Esophagus muscularis mucosa (tissue), 4 donors: ENCODE measurements at regions not wholly inside any gene's neighbourhood (a gene's known extent, or its start where the extent isn't known, plus 50 kb on each side); places are given as distances from the start of the nearest gene placed in this dataset.

Source experiments
- DNase-seq: peaks from one replicate; pipeline ENCODE4 v3.0.0-alpha.2; 2017; ENCODE audit errors: extremely low spot score
- H3K27ac ChIP-seq, 4 donors: fragments of 200-600 bp; sonication (generic); replicated peaks in 1 of 4; 1 replicate in 3 of 4; 2 replicates in 1 of 4; pipeline ENCODE4 v1.5.1; 2016 to 2019; ENCODE audit warnings: mild to moderate bottlenecking in 1 of 4
- H3K27me3 ChIP-seq, 4 donors: fragments of 200-600 bp; sonication (generic); one replicate each; pipeline versions ENCODE4 v1.5.1 to v1.6.0; 2016 to 2019
- H3K36me3 ChIP-seq, 4 donors: fragments of 200-600 bp; sonication (generic); one replicate each; pipeline ENCODE4 v1.5.1; 2016 to 2019
- H3K4me1 ChIP-seq, 4 donors: fragments of 200-600 bp; sonication (generic); one replicate each; pipeline ENCODE4 v1.5.1; 2016 to 2019
- H3K4me3 ChIP-seq, 4 donors: fragments of 200-600 bp; sonication (generic); 1 replicate in 2 of 4; 2 replicates in 2 of 4; pipeline ENCODE4 v1.5.1; 2016 to 2019; ENCODE audit warnings: mild to moderate bottlenecking in 4 of 4, moderate library complexity in 1 of 4
- H3K9me3 ChIP-seq, 4 donors: fragments of 200-600 bp; sonication (generic); 1 replicate in 3 of 4; 2 replicates in 1 of 4; pipeline ENCODE4 v1.5.1; 2016 to 2019
- EP300 ChIP-seq: sonication (generic); formaldehyde crosslinking; IDR thresholded peaks from one replicate; pipeline ENCODE4 v1.6.1; 2017; ENCODE audit warnings: antibody characterized with exemption
- POLR2A ChIP-seq: fragments of 450-650 bp; IDR thresholded peaks from one replicate; pipeline ENCODE4 v1.6.1; 2017; ENCODE audit warnings: antibody characterized with exemption, moderate library complexity, mild to moderate bottlenecking, low read depth
- POLR2AphosphoS5 ChIP-seq, 2 donors: sonication (generic); formaldehyde crosslinking; IDR thresholded peaks; one replicate each; pipeline ENCODE4 v1.6.1; 2017; ENCODE audit warnings: antibody characterized with exemption in 2 of 2
- WGBS: methylation state at CpG from one replicate; pipeline ENCODE4 v1.1.5; 2018; 5-methylcytosine and 5-hydroxymethylcytosine counted together
- intact Hi-C: fragments of 100-400 bp; cut with DNase I; formaldehyde crosslinking; loops from one replicate; pipeline ENCODE4 v1.15.1; 2023
- TF ChIP-seq, protein P1 (sequence below), 3 experiments: fragments of 200-600 bp in 2 of 3; fragments of 450-650 bp in 1 of 3; sonication (generic) in 2 of 3; IDR thresholded peaks; one replicate each; pipeline ENCODE4 v1.5.1; 2017 to 2019; ENCODE audit warnings: antibody characterized with exemption in 3 of 3, mild to moderate bottlenecking in 2 of 3, moderate library complexity in 1 of 3

DNA sequence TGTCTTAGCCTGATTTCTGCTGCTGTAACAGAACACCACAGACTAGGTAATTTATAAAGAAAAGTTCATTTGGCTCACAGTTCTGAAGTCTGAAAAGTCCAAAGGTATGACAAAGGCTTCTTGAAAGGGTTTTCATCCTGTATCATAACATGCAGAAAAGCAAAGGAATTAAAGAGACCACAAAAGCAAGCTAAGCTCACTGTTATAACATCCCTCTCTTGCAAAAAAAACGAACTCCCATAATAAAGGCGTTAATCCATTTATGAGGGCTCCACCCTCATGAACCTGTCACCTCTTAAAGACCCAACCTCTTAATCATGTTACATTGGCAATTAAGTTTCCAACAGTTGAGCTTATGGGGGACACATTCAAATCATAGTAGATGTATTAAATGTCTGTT lies 197.9 kb downstream of the PLOD2 start:
- H3K27me3 ChIP-seq, result no peaks in the 10 kb centered on the region
- TF ChIP-seq POLR2A (no peak), POLR2AphosphoS5 (IDR thresholded peaks at IDR 0.05) (no peak), EP300 (no peak)
- TF ChIP-seq, protein P1, sequence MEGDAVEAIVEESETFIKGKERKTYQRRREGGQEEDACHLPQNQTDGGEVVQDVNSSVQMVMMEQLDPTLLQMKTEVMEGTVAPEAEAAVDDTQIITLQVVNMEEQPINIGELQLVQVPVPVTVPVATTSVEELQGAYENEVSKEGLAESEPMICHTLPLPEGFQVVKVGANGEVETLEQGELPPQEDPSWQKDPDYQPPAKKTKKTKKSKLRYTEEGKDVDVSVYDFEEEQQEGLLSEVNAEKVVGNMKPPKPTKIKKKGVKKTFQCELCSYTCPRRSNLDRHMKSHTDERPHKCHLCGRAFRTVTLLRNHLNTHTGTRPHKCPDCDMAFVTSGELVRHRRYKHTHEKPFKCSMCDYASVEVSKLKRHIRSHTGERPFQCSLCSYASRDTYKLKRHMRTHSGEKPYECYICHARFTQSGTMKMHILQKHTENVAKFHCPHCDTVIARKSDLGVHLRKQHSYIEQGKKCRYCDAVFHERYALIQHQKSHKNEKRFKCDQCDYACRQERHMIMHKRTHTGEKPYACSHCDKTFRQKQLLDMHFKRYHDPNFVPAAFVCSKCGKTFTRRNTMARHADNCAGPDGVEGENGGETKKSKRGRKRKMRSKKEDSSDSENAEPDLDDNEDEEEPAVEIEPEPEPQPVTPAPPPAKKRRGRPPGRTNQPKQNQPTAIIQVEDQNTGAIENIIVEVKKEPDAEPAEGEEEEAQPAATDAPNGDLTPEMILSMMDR (IDR thresholded peaks at IDR 0.05), result no peak
- no peaks in the 10 kb centered on the region for H3K36me3 ChIP-seq
- intact Hi-C loops, result no loop called here
- no peaks in the 10 kb centered on the region for H3K4me1 ChIP-seq
- DNase-seq, result no peak
- no peak overlapping the region for H3K4me3 ChIP-seq
- no peaks in the 10 kb centered on the region for H3K9me3 ChIP-seq
- 93% methylated on average over 2 of the region's 2 CpGs for WGBS
- H3K27ac ChIP-seq, result no peak overlapping the region

DNA sequence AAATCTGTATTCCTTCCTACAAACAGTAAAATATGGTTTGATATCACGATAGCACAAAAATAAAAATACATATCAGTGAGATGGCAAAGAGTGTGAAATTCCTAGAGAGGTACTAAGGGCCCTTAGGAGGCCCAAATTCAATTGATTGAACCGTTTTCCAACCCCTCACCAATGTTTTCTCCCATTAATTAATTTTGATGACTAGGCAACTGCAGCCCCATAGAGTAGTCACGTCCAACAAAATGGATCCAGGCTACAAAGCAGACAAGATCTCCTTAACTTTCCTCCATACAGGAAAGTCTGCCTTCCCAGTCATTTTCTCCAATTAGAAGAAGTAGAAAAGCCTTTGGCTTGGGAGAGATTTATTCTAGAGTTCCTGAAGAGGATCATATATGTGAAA lies 193.9 kb downstream of the PLOD2 start:
- 83% methylated on average over 3 of the region's 3 CpGs for WGBS
- Histone ChIP-seq H3K27ac (no peak overlapping the region), H3K4me1 (peaks cover 0 to 10% (median 2%) of the 10 kb centered on the region in 4 donors), H3K27me3 (no peaks in the 10 kb centered on the region), H3K36me3 (no peaks in the 10 kb centered on the region), H3K4me3 (no peak overlapping the region), H3K9me3 (no peaks in the 10 kb centered on the region)
- intact Hi-C loops, result no loop called here
- DNase-seq, result no peak
- TF ChIP-seq EP300, result no peak
- TF ChIP-seq POLR2A, result no peak
- TF ChIP-seq POLR2AphosphoS5 (IDR thresholded peaks at IDR 0.05), result no peak
- TF ChIP-seq, protein P1 (IDR thresholded peaks at IDR 0.05), result no peak

DNA sequence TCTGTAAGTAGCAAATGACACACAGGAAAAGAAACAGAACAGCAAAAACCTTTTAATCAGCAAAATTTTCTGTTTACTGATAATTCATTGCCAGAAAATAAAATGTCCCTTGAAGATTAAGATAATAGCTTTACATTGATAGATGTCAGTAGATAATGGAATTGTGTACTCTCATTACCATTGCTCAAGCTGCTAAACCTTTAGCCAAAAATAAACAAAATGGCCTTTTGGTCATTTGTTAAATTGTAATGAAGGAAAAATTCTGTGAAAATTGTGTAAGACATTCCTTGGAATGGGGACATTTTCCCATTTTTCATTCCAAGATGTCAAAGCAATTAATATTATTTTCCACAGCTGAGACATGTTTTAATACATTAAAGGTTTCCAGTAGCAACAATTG lies 189.8 kb downstream of the PLOD2 start:
- Histone ChIP-seq H3K9me3 (no peaks in the 10 kb centered on the region), H3K4me1 (peaks cover 0 to 10% (median 2%) of the 10 kb centered on the region in 4 donors), H3K4me3 (no peak overlapping the region), H3K36me3 (no peaks in the 10 kb centered on the region), H3K27me3 (no peaks in the 10 kb centered on the region), H3K27ac (no peak overlapping the region)
- DNase-seq, result no peak
- intact Hi-C loops, result no loop called here
- no peak for TF ChIP-seq POLR2A
- TF ChIP-seq POLR2AphosphoS5 (IDR thresholded peaks at IDR 0.05), result no peak
- TF ChIP-seq, protein P1 (IDR thresholded peaks at IDR 0.05), result no peak
- no peak for TF ChIP-seq EP300

DNA sequence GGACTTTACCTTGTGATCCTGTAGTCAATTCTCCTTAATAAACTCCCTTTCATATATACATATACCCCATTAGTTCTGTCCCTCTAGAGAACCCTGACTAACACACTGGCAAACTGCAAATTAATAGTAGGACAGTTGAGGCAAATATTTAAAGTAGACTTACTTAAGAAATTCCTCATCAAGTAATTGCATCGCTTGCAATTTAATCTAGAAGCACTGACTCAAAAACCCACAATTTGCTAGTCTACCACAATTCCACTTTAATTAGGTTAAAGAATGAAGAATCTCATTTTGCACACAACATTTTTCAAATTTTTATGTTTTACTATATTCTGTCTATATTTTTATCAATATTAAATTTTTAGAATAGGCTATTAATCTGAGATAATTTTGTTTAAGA lies 188.1 kb downstream of the PLOD2 start:
- H3K27me3 ChIP-seq, result no peaks in the 10 kb centered on the region
- H3K4me1 ChIP-seq, result peaks cover 0 to 10% (median 2%) of the 10 kb centered on the region in 4 donors
- intact Hi-C loops, result no loop called here
- WGBS, result 89% methylated on average over 1 of the region's 1 CpG
- H3K9me3 ChIP-seq, result no peaks in the 10 kb centered on the region
- H3K27ac ChIP-seq, result no peak overlapping the region
- no peaks in the 10 kb centered on the region for H3K36me3 ChIP-seq
- TF ChIP-seq POLR2A (no peak), EP300 (no peak), POLR2AphosphoS5 (IDR thresholded peaks at IDR 0.05) (no peak)
- TF ChIP-seq, protein P1 (IDR thresholded peaks at IDR 0.05), result no peak
- DNase-seq, result no peak
- H3K4me3 ChIP-seq, result no peak overlapping the region

DNA sequence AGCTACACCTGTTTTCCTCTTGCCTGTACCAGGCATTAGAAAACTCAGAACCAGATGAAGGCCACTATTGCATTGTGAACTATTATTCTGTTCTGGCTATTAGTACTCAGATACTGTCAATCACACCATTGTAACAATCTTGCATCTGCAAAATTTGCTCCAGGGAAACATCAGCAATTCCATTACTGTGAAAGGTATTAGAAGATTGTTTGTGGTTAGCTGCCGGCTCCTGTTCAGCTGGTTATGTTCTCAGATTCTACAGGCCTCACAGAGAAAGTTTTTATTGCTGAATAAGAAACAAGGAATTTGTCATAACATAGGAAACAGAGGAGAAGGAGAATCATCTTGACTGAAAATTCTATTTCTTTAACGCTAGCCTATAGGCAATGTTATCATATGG lies 179.9 kb downstream of the PLOD2 start:
- Histone ChIP-seq H3K36me3 (no peaks in the 10 kb centered on the region), H3K4me3 (no peak overlapping the region), H3K4me1 (no peaks in the 10 kb centered on the region), H3K27me3 (no peaks in the 10 kb centered on the region), H3K9me3 (peaks cover 0 to 4% (median 0%) of the 10 kb centered on the region in 4 donors), H3K27ac (no peak overlapping the region)
- WGBS, result 87% methylated on average over 2 of the region's 2 CpGs
- no peak for DNase-seq
- TF ChIP-seq, protein P1 (IDR thresholded peaks at IDR 0.05), result no peak
- TF ChIP-seq EP300 (no peak), POLR2A (no peak), POLR2AphosphoS5 (IDR thresholded peaks at IDR 0.05) (no peak)
- intact Hi-C loops, result no loop called here
